A549 (cell line): ENCODE measurements at regions not wholly inside any gene's neighbourhood (a gene's known extent, or its start where the extent isn't known, plus 50 kb on each side); places are given as distances from the start of the nearest gene placed in this dataset.

Experiments used
- ATAC-seq, 2 experiments: fragments of 200-7000 bp in 1 of 2; fragments of >200 bp in 1 of 2; cut with Nextera tagmentation in 1 of 2; cut with Tn5 transposase in 1 of 2; 3 replicates each; pipeline versions ENCODE4 v1.8.0 to v1.9.1; 2018 to 2020; ENCODE audit warnings: mild to moderate bottlenecking in 1 of 2, moderate library complexity in 1 of 2
- CTCF ChIA-PET: fragments of 300-600 bp; sonication (Branson Sonifier 250); formaldehyde crosslinking; extraction: SDS; loops from one replicate; lab custom pipeline; 2021; ENCODE audit warnings: antibody characterized with exemption, inconsistent platforms; lab: Yijun Ruan, JAX
- POLR2A ChIA-PET: fragments of 350-600 bp; formaldehyde crosslinking; extraction: SDS; loops from one replicate; lab custom pipeline; 2021; ENCODE audit warnings: antibody characterized with exemption, inconsistent platforms; lab: Yijun Ruan, JAX
- DNase-seq, 2 experiments: peaks; one replicate each; pipeline versions ENCODE4 v3.0.0 to v3.0.0-alpha.2; 2011 to 2016; ENCODE audit warnings: low read depth in 1 of 2, low spot score in 1 of 2
- FAIRE-seq: peaks from 2 replicates; lab custom pipeline; 2011; peaks lifted over from hg19 to GRCh38; lab: Jason Lieb, UNC
- H3K27ac ChIP-seq, 2 experiments: fragments of >200 bp; sonication (Bioruptor Twin); formaldehyde crosslinking; 3 replicates each; pipeline ENCODE4 v1.5.1; 2016 to 2017
- H3K4me1 ChIP-seq: fragments of >200 bp; sonication (Bioruptor Twin); formaldehyde crosslinking; 3 replicates; pipeline ENCODE4 v1.6.1; 2016
- H3K4me2 ChIP-seq: fragments of >200 bp; sonication (Bioruptor Twin); formaldehyde crosslinking; 3 replicates; pipeline ENCODE4 v1.6.1; 2016
- H3K4me3 ChIP-seq: fragments of >200 bp; sonication (Bioruptor Twin); formaldehyde crosslinking; 3 replicates; pipeline ENCODE4 v1.5.1; 2016
- H3K9me3 ChIP-seq: fragments of >200 bp; sonication (Bioruptor Twin); formaldehyde crosslinking; 3 replicates; pipeline ENCODE4 v1.6.1; 2016
- BCL3 ChIP-seq: fragments of >200 bp; sonication (Bioruptor Twin); formaldehyde crosslinking; IDR thresholded peaks from 3 replicates; pipeline ENCODE4 v1.6.1; 2016
- BHLHE40 ChIP-seq: IDR thresholded peaks from 2 replicates; pipeline ENCODE4 v1.6.1; 2012; ENCODE audit warnings: low read depth, low read length, inconsistent platforms
- CHD4 ChIP-seq: fragments of 200-600 bp; sonication (generic); IDR thresholded peaks from 2 replicates; pipeline ENCODE4 v1.6.1; 2016; ENCODE audit warnings: antibody characterized with exemption, mild to moderate bottlenecking, borderline replicate concordance
- EP300 ChIP-seq, 2 experiments: fragments of >200 bp; sonication (Bioruptor Twin); formaldehyde crosslinking; IDR thresholded peaks; 2 replicates in 1 of 2; 3 replicates in 1 of 2; pipeline ENCODE4 v1.6.1; 2016 to 2017
- ESRRA ChIP-seq: fragments of 150-350 bp; IDR thresholded peaks from 2 replicates; pipeline ENCODE4 v1.6.1; 2014; ENCODE audit warnings: mild to moderate bottlenecking, low read length, borderline replicate concordance
- FOXS1 ChIP-seq: fragments of 250-450 bp; sonication (Bioruptor Pico); IDR thresholded peaks from 2 replicates; pipeline ENCODE4 v1.5.0; 2020; ENCODE audit warnings: mild to moderate bottlenecking, moderate library complexity
- HDAC2 ChIP-seq: fragments of 200-600 bp; sonication (generic); IDR thresholded peaks from 2 replicates; pipeline ENCODE4 v1.6.1; 2016
- HES2 ChIP-seq: fragments of >200 bp; sonication (Bioruptor Twin); formaldehyde crosslinking; IDR thresholded peaks from 2 replicates; pipeline ENCODE4 v1.6.1; 2016
- HEYL ChIP-seq: fragments of 250-450 bp; sonication (Bioruptor Pico); IDR thresholded peaks from 2 replicates; pipeline ENCODE4 v1.8.0; 2021; ENCODE audit warnings: mild to moderate bottlenecking, moderate library complexity
- HMGXB4 ChIP-seq: fragments of 250-450 bp; sonication (Bioruptor Pico); IDR thresholded peaks from 2 replicates; pipeline ENCODE4 v1.5.0; 2021; ENCODE audit warnings: mild to moderate bottlenecking, moderate library complexity, borderline replicate concordance
- HOXA7 ChIP-seq: fragments of 250-450 bp; sonication (Bioruptor Pico); IDR thresholded peaks from 2 replicates; pipeline ENCODE4 v1.5.0; 2020; ENCODE audit warnings: mild to moderate bottlenecking, moderate library complexity
- MAZ ChIP-seq: fragments of 150-350 bp; IDR thresholded peaks from 2 replicates; pipeline ENCODE4 v1.6.1; 2014; ENCODE audit warnings: antibody characterized with exemption, low read depth, low read length, borderline replicate concordance
- MYC ChIP-seq: IDR thresholded peaks from 2 replicates; pipeline ENCODE4 v1.6.1; 2012; ENCODE audit warnings: mild to moderate bottlenecking, inconsistent platforms, low read length, improper control_type of control experiment, borderline replicate concordance
- POLR2A ChIP-seq: IDR thresholded peaks from 2 replicates; pipeline ENCODE4 v1.6.1; 2012; ENCODE audit warnings: mild to moderate bottlenecking, low read length
- RAD21 ChIP-seq, 2 experiments: fragments of >200 bp in 1 of 2; sonication (Bioruptor Twin) in 1 of 2; formaldehyde crosslinking in 1 of 2; IDR thresholded peaks in 1 of 2; conservative IDR thresholded peaks in 1 of 2; 2 replicates in 1 of 2; 3 replicates in 1 of 2; pipeline ENCODE4 v1.6.1; 2012 to 2018; ENCODE audit warnings: inconsistent platforms in 1 of 2
- REST ChIP-seq: fragments of 200-600 bp; sonication (generic); IDR thresholded peaks from 2 replicates; pipeline ENCODE4 v1.6.1; 2016; ENCODE audit warnings: antibody characterized with exemption, mild to moderate bottlenecking, moderate library complexity
- TFCP2L1 ChIP-seq: fragments of 250-450 bp; sonication (Bioruptor Pico); IDR thresholded peaks from 2 replicates; pipeline ENCODE4 v1.5.0; 2021; ENCODE audit warnings: mild to moderate bottlenecking
- TP53 ChIP-seq: fragments of 250-450 bp; sonication (Bioruptor Pico); IDR thresholded peaks from 2 replicates; pipeline ENCODE4 v1.5.0; 2021; ENCODE audit warnings: mild to moderate bottlenecking, moderate library complexity
- ZC3H11A ChIP-seq: fragments of 450-650 bp; IDR thresholded peaks from 2 replicates; pipeline ENCODE4 v1.6.1; 2014; ENCODE audit warnings: antibody characterized with exemption, mild to moderate bottlenecking
- WGBS: methylation state at CpG from one replicate; pipeline ENCODE4 v1.1.6; 2017; ENCODE audit errors: missing lambda C conversion rate; 5-methylcytosine and 5-hydroxymethylcytosine counted together

- POLR2A ChIA-PET, result no interaction called here
- H3K27ac ChIP-seq, result no peak overlapping the region
- 62% methylated on average over 24 of the region's 26 CpGs for WGBS
- no peak for TF ChIP-seq FOXS1
- no peak for TF ChIP-seq POLR2A
- TF ChIP-seq HMGXB4 (CRISPR knock-in tag), result no peak
- TF ChIP-seq CHD4, result no peak
- TF ChIP-seq HEYL (CRISPR knock-in tag), result no peak
- no peak for TF ChIP-seq MYC
- TF ChIP-seq ZC3H11A, result no peak
- no peak for TF ChIP-seq HES2
- no peak for TF ChIP-seq BHLHE40
- TF ChIP-seq EP300 (IDR thresholded peaks at IDR 0.05), result no peak
- TF ChIP-seq HOXA7, result no peak
- no peak for TF ChIP-seq BCL3
- no peak for TF ChIP-seq ESRRA
- no peak for TF ChIP-seq HDAC2
- TF ChIP-seq TP53 (CRISPR knock-in tag), result no peak
- TF ChIP-seq, all 56 proteins: peak for 0
- Histone ChIP-seq H3K9me3 (no peaks in the 10 kb centered on the region; the same call in 2 of the 3 replicates), H3K4me2 (no peak overlapping the region), H3K4me3 (no peak overlapping the region), H3K4me1 (no peaks in the 10 kb centered on the region)
- DNase-seq (no peak), FAIRE-seq (no peak), ATAC-seq (no peak)
- CTCF ChIA-PET, result no interaction called here
These were observed 208.9 kb upstream of the HDAC4 start for GRCh38 chr2:239609607-239610310.

GRCh38 chr2:239609162-239609561 lies 208.3 kb upstream of the HDAC4 start:
- Histone ChIP-seq H3K4me1 (no peaks in the 10 kb centered on the region), H3K4me3 (no peak overlapping the region), H3K4me2 (no peak overlapping the region), H3K27ac (no peak overlapping the region), H3K9me3 (peaks cover 1% of the 10 kb centered on the region; the same call in 1 of the 3 replicates)
- FAIRE-seq (no peak), DNase-seq (no peak), ATAC-seq (no peak)
- CTCF ChIA-PET, result no interaction called here
- WGBS, result 49% methylated on average over 11 of the region's 11 CpGs
- no peak for TF ChIP-seq REST
- no peak for TF ChIP-seq MAZ
- TF ChIP-seq TFCP2L1 (CRISPR knock-in tag), result no peak
- TF ChIP-seq RAD21 (conservative IDR thresholded peaks at IDR 0.05 in 1 of 2, IDR thresholded peaks at IDR 0.05 in 1 of 2), result no peak
- POLR2A ChIA-PET, result no interaction called here
